Keratinocyte (primary cell): ENCODE measurements at regions not wholly inside any gene's neighbourhood (a gene's known extent, or its start where the extent isn't known, plus 50 kb on each side); places are given as distances from the start of the nearest gene placed in this dataset.
A peak's percentile ranks its signal among the peaks of the same experiment; 100 is the strongest.

Experiments
- DNase-seq: peaks from one replicate; pipeline ENCODE4 v3.0.0-alpha.2; 2011; ENCODE audit warnings: low read depth, missing footprints, low spot score
- FAIRE-seq: peaks from 2 replicates; lab custom pipeline; 2011; peaks lifted over from hg19 to GRCh38; lab: Jason Lieb, UNC
- H2AFZ ChIP-seq: 2 replicates; pipeline ENCODE4 v1.6.0; 2012; ENCODE audit warnings: low read length, control low read depth, inconsistent platforms; ENCODE audit not compliant: control insufficient read depth
- H3K27ac ChIP-seq: 2 replicates; pipeline ENCODE4 v1.5.1; 2011; ENCODE audit warnings: low read length; ENCODE audit not compliant: control insufficient read depth, insufficient read depth
- H3K27me3 ChIP-seq: 3 replicates; pipeline ENCODE4 v1.6.0; 2011; ENCODE audit warnings: low read length; ENCODE audit not compliant: control insufficient read depth, insufficient read depth; ENCODE audit errors: extremely low read depth
- H3K36me3 ChIP-seq, 2 experiments: 2 replicates in 1 of 2; 3 replicates in 1 of 2; pipeline ENCODE4 v1.5.1; 2011; ENCODE audit warnings: low read length in 2 of 2, mild to moderate bottlenecking in 1 of 2; ENCODE audit not compliant: control insufficient read depth in 2 of 2, insufficient read depth in 2 of 2; ENCODE audit errors: extremely low read depth in 1 of 2
- H3K4me1 ChIP-seq: 3 replicates; pipeline ENCODE4 v1.5.1; 2011; ENCODE audit warnings: low read length; ENCODE audit not compliant: control insufficient read depth, insufficient read depth; ENCODE audit errors: extremely low read depth
- H3K4me2 ChIP-seq: 3 replicates; pipeline ENCODE4 v1.6.0; 2011; ENCODE audit warnings: low read depth, low read length; ENCODE audit not compliant: control insufficient read depth, insufficient read depth; ENCODE audit errors: extremely low read depth
- H3K4me3 ChIP-seq, 3 experiments: fragments of 200-600 bp in 1 of 3; sonication (generic) in 1 of 3; 2 replicates in 2 of 3; 3 replicates in 1 of 3; pipeline ENCODE4 v1.5.1; 2011 to 2016; ENCODE audit warnings: low read length in 3 of 3, mild to moderate bottlenecking in 3 of 3, control low read depth in 2 of 3, inconsistent platforms in 1 of 3, low read depth in 1 of 3, mixed read lengths in 1 of 3, mixed run types in 1 of 3, moderate library complexity in 1 of 3; ENCODE audit not compliant: control insufficient read depth in 2 of 3, insufficient read depth in 2 of 3; ENCODE audit errors: extremely low read depth in 1 of 3
- H3K79me2 ChIP-seq: 2 replicates; pipeline ENCODE4 v1.6.0; 2012; ENCODE audit warnings: low read length; ENCODE audit not compliant: control insufficient read depth, insufficient read depth
- H3K9ac ChIP-seq: 3 replicates; pipeline ENCODE4 v1.6.0; 2011; ENCODE audit warnings: low read length; ENCODE audit not compliant: control insufficient read depth, insufficient read depth; ENCODE audit errors: extremely low read depth
- H3K9me1 ChIP-seq: 3 replicates; pipeline ENCODE4 v1.6.0; 2011; ENCODE audit warnings: low read length; ENCODE audit not compliant: control insufficient read depth, insufficient read depth; ENCODE audit errors: extremely low read depth
- H3K9me3 ChIP-seq: 2 replicates; pipeline ENCODE4 v1.5.1; 2012; ENCODE audit warnings: low read depth, low read length; ENCODE audit not compliant: control insufficient read depth
- H4K20me1 ChIP-seq: 3 replicates; pipeline ENCODE4 v1.6.0; 2011; ENCODE audit warnings: low read length; ENCODE audit not compliant: control insufficient read depth, insufficient read depth; ENCODE audit errors: extremely low read depth
- EZH2 ChIP-seq: IDR thresholded peaks from one replicate; pipeline ENCODE4 v1.6.1; 2012; ENCODE audit warnings: inconsistent platforms, mild to moderate bottlenecking, low read length, moderate library complexity
- dilution Hi-C: fragments of 300-500 bp; cut with MboI; formaldehyde crosslinking; loops from one replicate; pipeline ENCODE4 v1.7.0; 2020; ENCODE audit warnings: low sequenced_read_pairs; ENCODE audit not compliant: extremely low pct_ligation_motif_present
- TF ChIP-seq, protein P1 (sequence below), 3 experiments: IDR thresholded peaks in 1 of 3; conservative IDR thresholded peaks in 1 of 3; optimal IDR thresholded peaks in 1 of 3; 2 replicates in 2 of 3; 3 replicates in 1 of 3; pipeline versions ENCODE3 to v1.5.1; 2011; ENCODE audit warnings: low read length in 3 of 3, mild to moderate bottlenecking in 3 of 3, moderate library complexity in 2 of 3, control low read depth in 1 of 3, inconsistent platforms in 1 of 3; ENCODE audit not compliant: insufficient read depth in 2 of 3; ENCODE audit errors: extremely low read depth in 1 of 3

DNA sequence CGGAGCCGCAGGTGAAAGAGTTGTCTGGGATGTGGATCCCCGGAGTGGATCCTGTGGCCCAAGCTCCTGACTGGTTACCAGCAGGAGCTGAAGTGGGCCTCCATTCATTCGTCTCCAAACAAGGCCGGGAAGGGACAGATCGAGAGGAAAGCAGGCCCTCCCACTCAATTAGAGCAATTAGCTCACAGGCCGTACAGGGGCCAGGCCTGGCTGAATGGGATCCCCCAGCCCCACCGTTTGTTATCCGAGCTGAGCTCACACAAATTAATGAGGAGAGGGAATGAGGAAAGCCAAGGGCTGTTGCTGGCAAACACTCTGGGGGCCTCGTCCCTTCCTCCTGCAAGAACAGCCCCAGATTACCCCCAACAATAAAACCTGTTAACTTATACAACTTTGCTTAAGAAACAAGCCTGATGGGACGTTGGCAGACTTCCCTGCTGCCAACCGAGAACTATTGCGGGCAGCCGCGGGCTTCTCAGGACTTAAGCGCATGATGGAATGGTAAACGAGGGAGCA, 338.0 kb downstream of the BCL11A start:
- Histone ChIP-seq H2AFZ (peak overlapping the region; percentile 78), H3K9me3 (no peaks in the 10 kb centered on the region), H3K36me3 (no peaks in the 10 kb centered on the region), H3K9me1 (no peaks in the 10 kb centered on the region), H3K4me2 (peak overlapping the region; percentile 45), H3K4me3 (no peak overlapping the region), H3K9ac (no peak overlapping the region), H3K4me1 (peaks cover 27% of the 10 kb centered on the region), H3K27ac (no peak overlapping the region), H3K79me2 (no peaks in the 10 kb centered on the region), H3K27me3 (no peaks in the 10 kb centered on the region), H4K20me1 (no peaks in the 10 kb centered on the region)
- DNase-seq (no peak), FAIRE-seq (no peak)
- dilution Hi-C loops: no loop called here
- TF ChIP-seq EZH2: no peak
- TF ChIP-seq, protein P1, sequence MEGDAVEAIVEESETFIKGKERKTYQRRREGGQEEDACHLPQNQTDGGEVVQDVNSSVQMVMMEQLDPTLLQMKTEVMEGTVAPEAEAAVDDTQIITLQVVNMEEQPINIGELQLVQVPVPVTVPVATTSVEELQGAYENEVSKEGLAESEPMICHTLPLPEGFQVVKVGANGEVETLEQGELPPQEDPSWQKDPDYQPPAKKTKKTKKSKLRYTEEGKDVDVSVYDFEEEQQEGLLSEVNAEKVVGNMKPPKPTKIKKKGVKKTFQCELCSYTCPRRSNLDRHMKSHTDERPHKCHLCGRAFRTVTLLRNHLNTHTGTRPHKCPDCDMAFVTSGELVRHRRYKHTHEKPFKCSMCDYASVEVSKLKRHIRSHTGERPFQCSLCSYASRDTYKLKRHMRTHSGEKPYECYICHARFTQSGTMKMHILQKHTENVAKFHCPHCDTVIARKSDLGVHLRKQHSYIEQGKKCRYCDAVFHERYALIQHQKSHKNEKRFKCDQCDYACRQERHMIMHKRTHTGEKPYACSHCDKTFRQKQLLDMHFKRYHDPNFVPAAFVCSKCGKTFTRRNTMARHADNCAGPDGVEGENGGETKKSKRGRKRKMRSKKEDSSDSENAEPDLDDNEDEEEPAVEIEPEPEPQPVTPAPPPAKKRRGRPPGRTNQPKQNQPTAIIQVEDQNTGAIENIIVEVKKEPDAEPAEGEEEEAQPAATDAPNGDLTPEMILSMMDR (optimal IDR thresholded peaks at IDR 0.05 in 1 of 3, IDR thresholded peaks at IDR 0.05 in 1 of 3, conservative IDR thresholded peaks at IDR 0.05 in 1 of 3; ENCODE audit: extremely low read depth in 1 of 3, insufficient read depth in 2 of 3, low read length in 3 of 3): no peak

DNA sequence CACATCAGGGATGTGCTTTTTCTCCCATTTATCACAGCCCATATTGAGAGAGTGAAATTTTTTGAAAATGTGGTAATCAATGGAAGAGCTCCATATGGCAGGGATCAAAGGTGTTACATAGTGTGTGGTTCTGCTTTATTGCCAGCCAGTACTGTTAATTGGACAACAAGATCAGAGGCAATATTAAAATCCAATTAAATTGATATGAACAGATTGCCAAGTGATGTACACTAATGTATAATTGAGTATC, 338.9 kb downstream of the BCL11A start:
- peak overlapping the region; percentile 82 for H3K4me2 ChIP-seq
- no peak for TF ChIP-seq EZH2
- TF ChIP-seq, protein P1 (optimal IDR thresholded peaks at IDR 0.05 in 1 of 3, IDR thresholded peaks at IDR 0.05 in 1 of 3, conservative IDR thresholded peaks at IDR 0.05 in 1 of 3; ENCODE audit: extremely low read depth in 1 of 3, insufficient read depth in 2 of 3, low read length in 3 of 3): no peak
- dilution Hi-C loops: no loop called here
- no peaks in the 10 kb centered on the region for H4K20me1 ChIP-seq
- no peaks in the 10 kb centered on the region for H3K27me3 ChIP-seq
- no peak overlapping the region for H3K9ac ChIP-seq
- DNase-seq: no peak
- no peaks in the 10 kb centered on the region for H3K9me3 ChIP-seq
- no peaks in the 10 kb centered on the region for H3K36me3 ChIP-seq
- no peak overlapping the region for H3K4me3 ChIP-seq
- H2AFZ ChIP-seq: no peak overlapping the region
- no peak for FAIRE-seq
- no peaks in the 10 kb centered on the region for H3K79me2 ChIP-seq
- H3K9me1 ChIP-seq: no peaks in the 10 kb centered on the region
- peak overlapping the region; percentile 70 for H3K27ac ChIP-seq
- H3K4me1 ChIP-seq: peaks cover 27% of the 10 kb centered on the region
